H1 (cell line): ENCODE measurements at regions not wholly inside any gene's neighbourhood (a gene's known extent, or its start where the extent isn't known, plus 50 kb on each side); places are given as distances from the start of the nearest gene placed in this dataset.

Source experiments
- HDAC2 ChIP-seq, 2 experiments: fragments of 300-600 bp in 1 of 2; sonication (generic) in 1 of 2; IDR thresholded peaks; 2 replicates each; pipeline ENCODE4 v1.6.1; 2011 to 2012; ENCODE audit warnings: low read depth in 2 of 2, low read length in 2 of 2, mild to moderate bottlenecking in 2 of 2, moderate library complexity in 2 of 2, borderline replicate concordance in 1 of 2, inconsistent platforms in 1 of 2

DNA sequence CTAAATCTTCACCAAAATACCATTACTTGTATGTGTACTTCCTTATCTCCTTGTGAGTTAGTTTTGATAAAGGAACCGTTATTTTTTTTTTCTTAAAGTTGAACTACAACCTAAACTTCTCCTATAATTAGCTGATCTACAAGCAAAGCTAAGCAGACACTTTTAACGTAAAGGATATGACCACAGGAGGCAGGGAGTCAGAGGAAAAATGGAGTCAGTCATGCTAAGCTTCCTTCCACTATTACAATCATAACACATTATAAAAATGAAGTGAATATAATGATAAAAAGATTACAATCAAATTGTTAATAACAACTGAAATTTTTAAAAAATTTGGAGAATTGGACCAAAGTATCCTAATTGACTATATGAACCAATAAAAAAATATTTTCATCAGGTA is 892.6 kb downstream of the KCNT2 start (continued):
- TF ChIP-seq HDAC2 (IDR thresholded peaks at IDR 0.05; ENCODE audit: borderline replicate concordance in 1 of 2, low read depth in 2 of 2, low read length in 2 of 2), result no peak
- TF ChIP-seq, all 59 proteins: peak for 0
